Uterus (tissue), 3 donors: ENCODE measurements at regions not wholly inside any gene's neighbourhood (a gene's known extent, or its start where the extent isn't known, plus 50 kb on each side); places are given as distances from the start of the nearest gene placed in this dataset.

Experiments
- DNase-seq, 2 donors: peaks; one replicate each; pipeline ENCODE4 v3.0.0-alpha.2; 2019 to 2020
- H3K27ac ChIP-seq, 2 donors: fragments of 200-600 bp; sonication (generic); 1 replicate in 1 of 2; 2 replicates in 1 of 2; pipeline ENCODE4 v1.5.1; 2016 to 2018
- H3K27me3 ChIP-seq, 2 donors: fragments of 200-600 bp; sonication (generic); one replicate each; pipeline ENCODE4 v1.5.1; 2018 to 2019; ENCODE audit warnings: control low read depth in 1 of 2
- H3K36me3 ChIP-seq, 2 donors: fragments of 200-600 bp; sonication (generic); one replicate each; pipeline ENCODE4 v1.5.1; 2019; ENCODE audit warnings: control low read depth in 1 of 2
- H3K4me1 ChIP-seq, 2 donors: fragments of 200-600 bp; sonication (generic); one replicate each; pipeline ENCODE4 v1.5.1; 2018 to 2019; ENCODE audit warnings: control low read depth in 1 of 2
- H3K4me3 ChIP-seq, 2 donors: fragments of 200-600 bp; sonication (generic); 1 replicate in 1 of 2; 2 replicates in 1 of 2; pipeline ENCODE4 v1.5.1; 2018 to 2019; ENCODE audit warnings: mild to moderate bottlenecking in 1 of 2
- H3K9me3 ChIP-seq, 2 donors: fragments of 200-600 bp; sonication (generic); one replicate each; pipeline ENCODE4 v1.5.1; 2019; ENCODE audit warnings: control low read depth in 1 of 2
- POLR2A ChIP-seq, 2 donors: fragments of 450-650 bp; IDR thresholded peaks; one replicate each; pipeline ENCODE4 v1.6.1; 2016; ENCODE audit warnings: antibody characterized with exemption in 2 of 2, mild to moderate bottlenecking in 1 of 2, moderate library complexity in 1 of 2
- intact Hi-C: fragments of 100-400 bp; cut with DNase I; formaldehyde crosslinking; loops from one replicate; pipeline ENCODE4 v1.15.1; 2023; ENCODE audit warnings: low total_unique reads
- TF ChIP-seq, protein P1 (sequence below), 4 experiments: fragments of 200-600 bp in 2 of 4; fragments of 450-650 bp in 2 of 4; sonication (generic) in 2 of 4; IDR thresholded peaks; one replicate each; pipeline ENCODE4 v1.5.1; 2016 to 2019; ENCODE audit warnings: antibody characterized with exemption in 4 of 4, mild to moderate bottlenecking in 2 of 4, moderate library complexity in 1 of 4
- donor health status: DM: yes; HTN: yes; CAD: no.

DNA sequence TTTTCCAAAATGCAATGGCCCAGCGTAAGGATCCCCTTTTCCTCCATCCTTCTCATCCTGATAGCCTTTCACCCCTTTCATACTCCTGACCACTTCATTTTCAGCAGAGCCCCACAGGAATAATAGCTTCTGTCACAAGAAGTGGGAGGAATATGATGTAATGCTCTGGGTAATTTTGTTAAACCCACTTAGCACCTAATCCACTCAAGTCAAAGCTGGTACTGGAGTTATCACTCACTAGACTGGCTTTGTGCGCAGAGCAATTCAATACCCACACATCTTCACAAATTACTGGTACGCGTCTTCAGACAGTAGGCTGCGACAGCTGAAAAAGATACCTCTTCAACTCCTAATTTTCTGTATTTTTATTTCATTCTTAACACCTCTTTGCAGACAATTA is 2232.8 kb upstream of the WWC1 start:
- no peaks in the 10 kb centered on the region for H3K36me3 ChIP-seq
- no peak overlapping the region for H3K27ac ChIP-seq
- TF ChIP-seq POLR2A (IDR thresholded peaks at IDR 0.05) = no peak
- TF ChIP-seq, protein P1, sequence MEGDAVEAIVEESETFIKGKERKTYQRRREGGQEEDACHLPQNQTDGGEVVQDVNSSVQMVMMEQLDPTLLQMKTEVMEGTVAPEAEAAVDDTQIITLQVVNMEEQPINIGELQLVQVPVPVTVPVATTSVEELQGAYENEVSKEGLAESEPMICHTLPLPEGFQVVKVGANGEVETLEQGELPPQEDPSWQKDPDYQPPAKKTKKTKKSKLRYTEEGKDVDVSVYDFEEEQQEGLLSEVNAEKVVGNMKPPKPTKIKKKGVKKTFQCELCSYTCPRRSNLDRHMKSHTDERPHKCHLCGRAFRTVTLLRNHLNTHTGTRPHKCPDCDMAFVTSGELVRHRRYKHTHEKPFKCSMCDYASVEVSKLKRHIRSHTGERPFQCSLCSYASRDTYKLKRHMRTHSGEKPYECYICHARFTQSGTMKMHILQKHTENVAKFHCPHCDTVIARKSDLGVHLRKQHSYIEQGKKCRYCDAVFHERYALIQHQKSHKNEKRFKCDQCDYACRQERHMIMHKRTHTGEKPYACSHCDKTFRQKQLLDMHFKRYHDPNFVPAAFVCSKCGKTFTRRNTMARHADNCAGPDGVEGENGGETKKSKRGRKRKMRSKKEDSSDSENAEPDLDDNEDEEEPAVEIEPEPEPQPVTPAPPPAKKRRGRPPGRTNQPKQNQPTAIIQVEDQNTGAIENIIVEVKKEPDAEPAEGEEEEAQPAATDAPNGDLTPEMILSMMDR (IDR thresholded peaks at IDR 0.05) = no peak
- no peak for DNase-seq
- intact Hi-C loops = no loop called here
- H3K27me3 ChIP-seq = no peaks in the 10 kb centered on the region
- no peaks in the 10 kb centered on the region for H3K4me1 ChIP-seq
- H3K9me3 ChIP-seq = no peaks in the 10 kb centered on the region
- H3K4me3 ChIP-seq = no peak overlapping the region

- no peaks in the 10 kb centered on the region for H3K9me3 ChIP-seq
- DNase-seq = no peak
- no peak for TF ChIP-seq POLR2A (IDR thresholded peaks at IDR 0.05)
- TF ChIP-seq, protein P1 (IDR thresholded peaks at IDR 0.05) = no peak
- intact Hi-C loops = no loop called here
- no peaks in the 10 kb centered on the region for H3K36me3 ChIP-seq
- no peak overlapping the region for H3K4me3 ChIP-seq
- no peaks in the 10 kb centered on the region for H3K27me3 ChIP-seq
- H3K4me1 ChIP-seq = no peaks in the 10 kb centered on the region
- no peak overlapping the region for H3K27ac ChIP-seq
Measured at GRCh38 chr5:166062094-166062493, 2229.4 kb upstream of the WWC1 start.

DNA sequence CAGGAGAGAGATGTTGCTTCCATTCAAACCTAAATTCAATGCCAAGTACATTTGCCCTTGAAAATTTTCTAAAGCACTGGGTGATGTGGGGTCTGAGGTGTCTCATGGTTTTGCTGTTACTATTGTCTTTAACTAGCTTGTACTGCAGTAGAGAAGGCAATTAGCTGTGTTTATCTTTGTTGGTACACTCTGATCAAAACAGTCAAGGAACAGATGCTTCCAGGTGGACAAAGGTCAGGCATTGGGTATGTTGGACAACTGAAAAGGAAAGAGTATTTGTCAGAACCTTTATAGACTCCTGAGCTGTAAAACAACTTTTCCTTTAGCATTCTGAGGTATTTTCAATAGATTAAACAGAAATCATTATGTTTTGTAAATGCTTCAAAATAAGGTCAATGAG is 2228.7 kb upstream of the WWC1 start:
- TF ChIP-seq, protein P1 (IDR thresholded peaks at IDR 0.05) = no peak
- TF ChIP-seq POLR2A (IDR thresholded peaks at IDR 0.05) = no peak
- Histone ChIP-seq H3K4me3 (no peak overlapping the region), H3K9me3 (no peaks in the 10 kb centered on the region), H3K4me1 (no peaks in the 10 kb centered on the region), H3K27ac (no peak overlapping the region), H3K27me3 (no peaks in the 10 kb centered on the region), H3K36me3 (no peaks in the 10 kb centered on the region)
- DNase-seq = no peak
- intact Hi-C loops = no loop called here

- Histone ChIP-seq H3K36me3 (no peaks in the 10 kb centered on the region), H3K4me3 (no peak overlapping the region), H3K27me3 (no peaks in the 10 kb centered on the region), H3K9me3 (no peaks in the 10 kb centered on the region), H3K27ac (no peak overlapping the region), H3K4me1 (no peaks in the 10 kb centered on the region)
- intact Hi-C loops = no loop called here
- no peak for DNase-seq
- no peak for TF ChIP-seq POLR2A (IDR thresholded peaks at IDR 0.05)
- TF ChIP-seq, protein P1 (IDR thresholded peaks at IDR 0.05) = no peak
Measured at GRCh38 chr5:166063261-166063660, 2228.2 kb upstream of the WWC1 start.

- no peaks in the 10 kb centered on the region for H3K4me1 ChIP-seq
- TF ChIP-seq, protein P1 (IDR thresholded peaks at IDR 0.05) = no peak
- no peak for TF ChIP-seq POLR2A (IDR thresholded peaks at IDR 0.05)
- H3K36me3 ChIP-seq = no peaks in the 10 kb centered on the region
- no peak for DNase-seq
- H3K4me3 ChIP-seq = no peak overlapping the region
- no peaks in the 10 kb centered on the region for H3K27me3 ChIP-seq
- intact Hi-C loops = no loop called here
- H3K9me3 ChIP-seq = no peaks in the 10 kb centered on the region
- H3K27ac ChIP-seq = no peak overlapping the region
Measured at GRCh38 chr5:166068547-166069335, 2222.7 kb upstream of the WWC1 start.
